ENCODE measurements at regions not wholly inside any gene's neighbourhood (a gene's known extent, or its start where the extent isn't known, plus 50 kb on each side); places are given as distances from the start of the nearest gene placed in this dataset.

GRCh38 chr12:28104316-28104715 is 85.9 kb upstream of the CCDC91 start:
- H3K4me3 ChIP-seq (replicated peaks in 1 of 3; ENCODE audit: low read depth in 2 of 3, low read length in 3 of 3): no peak overlapping the region
- DNase-seq: no peak
- Mint-ChIP-seq H3K36me3 (no peaks in the 10 kb centered on the region), H3K9me3 (peaks cover 0 to 3% (median 0%) of the 10 kb centered on the region in 7 donors), H3K4me3 (no peak overlapping the region), H3K27ac (no peak overlapping the region), H3K4me1 (no peaks in the 10 kb centered on the region), H3K27me3 (ENCODE audit: low read depth in 3 of 3) (no peaks in the 10 kb centered on the region)
- WGBS (ENCODE audit: insufficient coverage): 63% methylated on average over 1 of the region's 2 CpGs
- no peak for TF ChIP-seq CTCF (IDR thresholded peaks at IDR 0.05)
- no peak overlapping the region for H3K4me2 ChIP-seq (replicated peaks; ENCODE audit: extremely low read depth, low read length, poor library complexity, severe bottlenecking)
- H4K20me1 ChIP-seq (ENCODE audit: insufficient read depth, low read length): no peaks in the 10 kb centered on the region
- intact Hi-C loops (cut with micrococcal nuclease): no loop called here
- H3K27me3 ChIP-seq (ENCODE audit: control insufficient read depth in 2 of 2, insufficient read depth in 2 of 2, low read length in 2 of 2): no peaks in the 10 kb centered on the region
- no peak overlapping the region for H3K27ac ChIP-seq (ENCODE audit: low read depth in 1 of 2, low read length in 2 of 2)
- H3K9ac ChIP-seq (ENCODE audit: insufficient read depth, low read length, poor library complexity, severe bottlenecking): no peak overlapping the region
- no peaks in the 10 kb centered on the region for H3K79me2 ChIP-seq (ENCODE audit: insufficient read depth, low read length)
- H3K4me1 ChIP-seq (ENCODE audit: control insufficient read depth in 1 of 2, insufficient read depth in 2 of 2, low read length in 2 of 2): no peaks in the 10 kb centered on the region
- no peak overlapping the region for H2AFZ ChIP-seq (ENCODE audit: insufficient read depth, low read depth, low read length, poor library complexity, severe bottlenecking)
- no peaks in the 10 kb centered on the region for H3K9me3 ChIP-seq (replicated peaks in 1 of 2; ENCODE audit: control insufficient read depth in 1 of 2, insufficient read depth in 1 of 2, low read length in 2 of 2)
- H3K36me3 ChIP-seq (replicated peaks in 1 of 2; ENCODE audit: control insufficient read depth in 1 of 2, insufficient read depth in 2 of 2, low read length in 2 of 2): no peaks in the 10 kb centered on the region

DNA sequence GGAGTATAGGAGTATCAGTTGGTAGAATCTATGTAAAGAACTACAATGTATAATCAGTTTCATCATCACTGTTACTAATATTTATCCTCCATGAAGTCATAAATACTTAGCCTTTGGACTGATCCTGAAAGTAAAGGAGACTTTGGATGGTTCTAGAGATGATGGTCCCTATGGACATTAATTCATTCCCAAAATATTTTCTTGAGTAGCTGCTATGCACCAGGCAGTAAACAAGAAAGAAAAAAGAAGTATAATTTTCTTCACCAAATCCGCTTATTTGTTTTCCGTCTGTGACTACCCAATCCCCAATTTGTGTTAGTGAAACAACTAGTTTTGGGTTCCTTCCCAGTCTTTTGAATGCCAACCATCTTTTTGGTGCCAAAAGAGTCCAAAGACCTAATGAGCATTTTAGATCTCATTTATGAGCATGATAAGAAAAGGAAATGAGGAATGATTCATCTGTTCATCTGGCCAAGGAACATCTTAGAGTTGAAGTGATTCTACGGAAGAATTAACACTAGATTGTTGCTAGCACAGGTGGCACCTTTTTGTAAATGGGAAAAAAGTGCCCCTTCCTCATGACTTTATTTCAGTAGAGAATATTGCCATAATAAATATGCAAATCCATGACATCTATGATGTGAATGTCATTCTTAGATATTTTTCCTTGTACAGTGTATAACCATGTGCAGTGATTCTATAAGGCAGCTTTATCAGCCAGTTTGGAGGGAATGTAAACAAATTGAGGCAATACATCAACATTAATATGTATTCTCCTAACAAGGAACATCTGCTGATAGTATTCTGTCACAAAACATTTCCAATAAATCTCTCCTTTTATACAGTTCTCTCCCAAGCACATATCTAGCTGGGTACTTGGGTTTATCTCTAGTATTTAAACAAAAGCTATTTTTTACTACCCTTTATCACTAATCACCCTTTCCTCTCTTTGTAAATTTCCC is 85.1 kb upstream of the CCDC91 start:
- H4K20me1 ChIP-seq (ENCODE audit: insufficient read depth, low read length): no peaks in the 10 kb centered on the region
- no peaks in the 10 kb centered on the region for H3K4me1 ChIP-seq (ENCODE audit: control insufficient read depth in 1 of 2, insufficient read depth in 2 of 2, low read length in 2 of 2)
- no peak overlapping the region for H3K9ac ChIP-seq (ENCODE audit: insufficient read depth, low read length, poor library complexity, severe bottlenecking)
- Mint-ChIP-seq H3K4me3 (no peak overlapping the region), H3K27ac (no peak overlapping the region), H3K4me1 (no peaks in the 10 kb centered on the region), H3K36me3 (no peaks in the 10 kb centered on the region), H3K27me3 (ENCODE audit: low read depth in 3 of 3) (no peaks in the 10 kb centered on the region), H3K9me3 (peaks cover 0 to 3% (median 0%) of the 10 kb centered on the region in 7 donors)
- H3K36me3 ChIP-seq (replicated peaks in 1 of 2; ENCODE audit: control insufficient read depth in 1 of 2, insufficient read depth in 2 of 2, low read length in 2 of 2): no peaks in the 10 kb centered on the region
- 100% methylated on average over 2 of the region's 3 CpGs for WGBS (ENCODE audit: insufficient coverage)
- H3K4me3 ChIP-seq (replicated peaks in 1 of 3; ENCODE audit: low read depth in 2 of 3, low read length in 3 of 3): no peak overlapping the region
- intact Hi-C loops (cut with micrococcal nuclease): no loop called here
- H3K27ac ChIP-seq (ENCODE audit: low read depth in 1 of 2, low read length in 2 of 2): no peak overlapping the region
- H3K9me3 ChIP-seq (replicated peaks in 1 of 2; ENCODE audit: control insufficient read depth in 1 of 2, insufficient read depth in 1 of 2, low read length in 2 of 2): no peaks in the 10 kb centered on the region
- H3K79me2 ChIP-seq (ENCODE audit: insufficient read depth, low read length): no peaks in the 10 kb centered on the region
- H3K27me3 ChIP-seq (ENCODE audit: control insufficient read depth in 2 of 2, insufficient read depth in 2 of 2, low read length in 2 of 2): no peaks in the 10 kb centered on the region
- no peak overlapping the region for H2AFZ ChIP-seq (ENCODE audit: insufficient read depth, low read depth, low read length, poor library complexity, severe bottlenecking)
- no peak for TF ChIP-seq CTCF (IDR thresholded peaks at IDR 0.05)
- no peak for DNase-seq
- no peak overlapping the region for H3K4me2 ChIP-seq (replicated peaks; ENCODE audit: extremely low read depth, low read length, poor library complexity, severe bottlenecking)
